Lower leg skin (tissue), 4 donors: ENCODE measurements at regions not wholly inside any gene's neighbourhood (a gene's known extent, or its start where the extent isn't known, plus 50 kb on each side); places are given as distances from the start of the nearest gene placed in this dataset.

Experiments
- DNase-seq, 2 donors: peaks; one replicate each; pipeline ENCODE4 v3.0.0-alpha.2; 2019; ENCODE audit warnings: low spot score in 2 of 2
- H3K4me3 ChIP-seq: fragments of 200-600 bp; sonication (generic); 2 replicates; pipeline ENCODE4 v1.5.1; 2017; ENCODE audit warnings: mild to moderate bottlenecking, low read depth; ENCODE audit not compliant: poor library complexity, severe bottlenecking
- POLR2A ChIP-seq, 2 donors: fragments of 450-650 bp; IDR thresholded peaks; one replicate each; pipeline ENCODE4 v1.6.1; 2016 to 2017; ENCODE audit warnings: antibody characterized with exemption in 2 of 2, mild to moderate bottlenecking in 1 of 2, moderate library complexity in 1 of 2
- WGBS, 2 donors: methylation state at CpG; one replicate each; pipeline ENCODE4 v1.1.5; 2018; 5-methylcytosine and 5-hydroxymethylcytosine counted together
- intact Hi-C: fragments of 100-400 bp; cut with DNase I; formaldehyde crosslinking; loops from one replicate; pipeline ENCODE4 v1.15.0; 2023; ENCODE audit warnings: low total_unique reads
- TF ChIP-seq, protein P1 (sequence below), 3 donors: fragments of 450-650 bp; IDR thresholded peaks; one replicate each; pipeline ENCODE4 v1.5.1; 2016; ENCODE audit warnings: antibody characterized with exemption in 3 of 3, mild to moderate bottlenecking in 3 of 3, moderate library complexity in 2 of 3

DNA sequence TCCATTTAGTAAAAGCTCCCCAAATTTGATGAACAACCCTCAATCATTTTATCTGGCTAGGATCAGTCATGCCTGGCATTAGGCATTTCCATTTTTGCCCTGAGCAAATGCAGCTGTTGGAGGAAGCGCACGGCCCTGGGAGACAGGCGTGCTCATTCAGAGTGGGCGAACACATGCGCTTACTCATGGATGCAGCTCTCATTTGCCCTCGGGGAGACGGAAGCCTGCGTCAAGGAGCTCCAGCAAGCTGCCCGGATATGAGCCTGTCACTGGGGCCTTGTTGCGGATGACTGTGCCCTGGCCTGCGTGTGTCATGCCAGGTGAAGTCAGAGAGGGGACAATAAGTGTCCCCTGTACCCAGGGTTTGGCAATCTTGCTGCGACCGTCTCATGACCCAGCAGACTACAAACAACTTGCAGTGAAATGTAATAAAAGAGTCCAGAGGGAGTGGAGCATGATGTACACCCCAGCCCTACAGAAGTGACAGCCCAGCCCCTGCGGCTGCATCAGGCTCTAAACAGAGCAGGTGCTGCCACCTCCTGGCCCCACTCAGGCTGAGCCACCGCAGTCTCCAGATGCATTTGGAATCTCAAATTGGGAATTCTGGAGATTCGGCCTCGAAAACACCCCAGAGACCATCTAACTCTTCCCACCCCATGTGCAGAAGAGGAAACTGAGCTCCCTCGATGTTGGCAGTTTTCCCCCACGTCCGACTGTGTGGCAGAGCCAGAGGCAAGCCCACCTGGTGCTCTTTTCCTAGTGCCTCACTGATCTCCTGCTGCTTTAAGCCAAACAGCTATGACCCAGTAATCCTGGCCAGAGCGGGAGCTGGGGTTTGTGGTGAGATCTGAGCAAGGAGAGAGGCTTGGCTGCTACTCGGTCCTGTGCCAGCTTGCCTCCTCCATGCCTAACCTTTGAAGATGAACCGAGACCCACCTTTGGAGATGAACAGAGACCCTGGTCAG is 105.0 kb upstream of the ALK start:
- H3K4me3 ChIP-seq = no peak overlapping the region
- 25 to 27% methylated on average over 21 to 23 of the region's 23 CpGs for WGBS, 2 donors
- peak in 1 of 2 donors; percentile 23 for DNase-seq
- TF ChIP-seq POLR2A (IDR thresholded peaks at IDR 0.05) = no peak
- TF ChIP-seq, protein P1, sequence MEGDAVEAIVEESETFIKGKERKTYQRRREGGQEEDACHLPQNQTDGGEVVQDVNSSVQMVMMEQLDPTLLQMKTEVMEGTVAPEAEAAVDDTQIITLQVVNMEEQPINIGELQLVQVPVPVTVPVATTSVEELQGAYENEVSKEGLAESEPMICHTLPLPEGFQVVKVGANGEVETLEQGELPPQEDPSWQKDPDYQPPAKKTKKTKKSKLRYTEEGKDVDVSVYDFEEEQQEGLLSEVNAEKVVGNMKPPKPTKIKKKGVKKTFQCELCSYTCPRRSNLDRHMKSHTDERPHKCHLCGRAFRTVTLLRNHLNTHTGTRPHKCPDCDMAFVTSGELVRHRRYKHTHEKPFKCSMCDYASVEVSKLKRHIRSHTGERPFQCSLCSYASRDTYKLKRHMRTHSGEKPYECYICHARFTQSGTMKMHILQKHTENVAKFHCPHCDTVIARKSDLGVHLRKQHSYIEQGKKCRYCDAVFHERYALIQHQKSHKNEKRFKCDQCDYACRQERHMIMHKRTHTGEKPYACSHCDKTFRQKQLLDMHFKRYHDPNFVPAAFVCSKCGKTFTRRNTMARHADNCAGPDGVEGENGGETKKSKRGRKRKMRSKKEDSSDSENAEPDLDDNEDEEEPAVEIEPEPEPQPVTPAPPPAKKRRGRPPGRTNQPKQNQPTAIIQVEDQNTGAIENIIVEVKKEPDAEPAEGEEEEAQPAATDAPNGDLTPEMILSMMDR (IDR thresholded peaks at IDR 0.05) = no peak
- intact Hi-C loops = loop anchor here (10.0 kb wide), 1 partner anchor 102 kb away; the partner anchor contains the start of gene ALK

DNA sequence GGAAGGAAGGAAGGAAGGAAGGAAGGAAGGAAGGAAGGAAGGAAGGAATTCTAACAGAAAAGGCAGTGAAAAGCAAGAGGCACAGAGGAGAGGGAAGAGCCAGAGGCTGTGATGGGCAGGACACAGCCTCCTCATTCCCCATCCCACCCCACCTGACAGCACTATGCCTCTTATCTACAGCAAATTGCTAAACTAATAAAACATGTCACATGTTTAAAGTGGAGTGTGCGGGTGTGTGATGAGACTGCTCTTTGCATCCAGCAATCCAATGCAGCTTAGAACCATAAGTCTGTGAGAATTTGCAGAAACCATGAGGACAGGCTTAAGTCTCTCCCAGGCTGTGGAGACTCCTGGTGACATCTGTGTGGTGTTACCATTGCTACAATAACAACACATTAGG is 108.4 kb upstream of the ALK start:
- WGBS, 2 donors = 47 to 52% methylated on average over 1 of the region's 1 CpG
- H3K4me3 ChIP-seq = no peak overlapping the region
- intact Hi-C loops = loop anchor here (10.0 kb wide), 1 partner anchor 105 kb away; the partner anchor contains the start of gene ALK
- TF ChIP-seq, protein P1 (IDR thresholded peaks at IDR 0.05) = no peak
- no peak for TF ChIP-seq POLR2A (IDR thresholded peaks at IDR 0.05)
- DNase-seq = no peak

DNA sequence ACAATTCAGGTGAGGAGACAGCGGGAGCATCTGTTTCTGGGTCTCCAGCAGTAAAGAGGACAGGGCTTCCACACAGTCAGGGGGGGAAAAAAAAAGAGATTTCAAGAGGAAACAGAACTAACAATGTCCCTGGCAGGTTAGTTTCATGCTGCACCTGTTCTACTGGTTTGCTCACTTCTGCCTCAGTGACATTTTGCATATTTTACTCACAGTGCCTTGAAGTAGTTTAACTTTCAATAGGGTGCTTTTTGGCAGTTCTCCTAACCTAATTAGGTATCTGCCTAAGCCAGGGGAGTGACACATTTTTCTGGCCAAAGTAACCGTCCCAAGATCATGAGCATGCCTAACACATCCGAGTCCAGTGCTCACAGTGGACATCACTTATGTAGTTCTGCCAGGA is 109.0 kb upstream of the ALK start:
- TF ChIP-seq POLR2A (IDR thresholded peaks at IDR 0.05) = no peak
- TF ChIP-seq, protein P1 (IDR thresholded peaks at IDR 0.05) = no peak
- H3K4me3 ChIP-seq = no peak overlapping the region
- intact Hi-C loops = no loop called here
- DNase-seq = no peak
- WGBS, 2 donors = 41% methylated on average over 3 of the region's 3 CpGs

DNA sequence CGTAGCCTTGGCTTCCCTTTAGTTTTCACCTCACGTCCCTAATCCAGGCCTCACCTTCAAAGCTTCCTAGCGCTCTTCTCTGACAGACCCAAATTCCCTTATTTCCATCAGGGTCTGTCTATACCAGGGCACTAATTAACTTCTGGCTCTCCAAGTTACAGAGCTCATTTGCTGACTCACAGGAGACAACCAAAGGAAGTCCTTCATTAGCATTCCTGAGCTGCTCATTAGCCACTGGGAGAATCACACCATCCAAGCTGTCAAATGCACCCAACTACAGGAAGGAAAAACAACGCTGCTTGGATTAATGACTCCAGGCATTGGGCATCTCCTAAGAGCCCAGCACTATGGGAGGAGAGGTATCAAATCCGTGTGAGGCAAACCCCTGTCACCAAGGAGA is 109.8 kb upstream of the ALK start:
- DNase-seq = no peak
- TF ChIP-seq, protein P1 (IDR thresholded peaks at IDR 0.05) = no peak
- TF ChIP-seq POLR2A (IDR thresholded peaks at IDR 0.05) = no peak
- 52 to 54% methylated on average over 5 of the region's 5 CpGs for WGBS, 2 donors
- no peak overlapping the region for H3K4me3 ChIP-seq
- intact Hi-C loops = no loop called here

DNA sequence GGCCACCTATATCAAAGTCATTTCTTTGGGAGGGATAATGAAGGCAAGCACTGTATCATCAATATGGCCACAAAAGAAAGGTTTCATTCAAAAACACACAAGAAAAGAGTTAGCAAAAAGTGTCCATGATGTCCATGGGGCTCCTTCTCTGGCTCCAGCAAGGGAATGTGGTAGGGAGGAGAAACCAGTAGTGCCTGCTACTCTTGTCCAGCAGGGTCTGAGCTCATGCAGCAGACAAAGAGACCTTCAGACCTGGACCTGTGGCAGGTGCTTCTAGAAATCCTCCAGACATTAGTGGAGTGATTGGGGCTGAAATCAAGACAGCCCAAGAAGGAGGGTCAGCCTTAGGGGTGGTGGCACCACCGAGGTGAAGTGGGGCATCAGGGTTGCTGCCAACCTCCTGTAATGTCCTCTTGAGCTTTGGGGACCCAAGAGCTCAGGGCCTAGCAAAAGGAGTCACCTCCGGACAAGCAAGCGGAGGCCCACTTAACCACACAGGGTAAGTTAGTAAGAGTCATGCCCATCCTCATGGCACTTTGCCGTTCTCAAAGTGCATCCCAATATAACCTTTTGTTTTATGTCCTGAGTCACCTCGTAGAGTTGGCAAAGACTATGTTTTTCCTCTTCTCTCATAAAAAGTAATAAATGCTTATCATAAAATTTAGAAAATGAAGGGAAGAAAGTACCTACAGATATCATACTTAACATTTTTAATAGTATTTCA is 112.6 kb upstream of the YPEL5 start:
- 73 to 78% methylated on average over 5 of the region's 5 CpGs for WGBS, 2 donors
- no peak overlapping the region for H3K4me3 ChIP-seq
- TF ChIP-seq POLR2A (IDR thresholded peaks at IDR 0.05) = no peak
- TF ChIP-seq, protein P1 (IDR thresholded peaks at IDR 0.05) = no peak
- DNase-seq = no peak
- intact Hi-C loops = no loop called here
